Right lobe of liver (tissue), 4 donors: ENCODE measurements at regions not wholly inside any gene's neighbourhood (a gene's known extent, or its start where the extent isn't known, plus 50 kb on each side); places are given as distances from the start of the nearest gene placed in this dataset.
"Not testable (repeated sequence)": the region's sequence is repeated elsewhere in the genome, so short reads cannot be mapped to it uniquely, and the experiment has no call there.

Source experiments
- POLR2A ChIP-seq: fragments of 450-650 bp; IDR thresholded peaks from one replicate; pipeline ENCODE4 v1.6.1; 2017; ENCODE audit warnings: antibody characterized with exemption, mild to moderate bottlenecking
- TF ChIP-seq, protein P1 (sequence below), 4 donors: fragments of 200-600 bp in 3 of 4; fragments of 450-650 bp in 1 of 4; IDR thresholded peaks; one replicate each; pipeline versions ENCODE4 v1.5.1 to v1.8.0; 2016 to 2022; ENCODE audit warnings: antibody characterized with exemption in 4 of 4, mild to moderate bottlenecking in 2 of 4
- donor health status: DM: no; HTN: no; CAD: no.
- donor health status: DM: no; HTN: no; CAD: no.
- donor health status: DM: no; HTN: yes; CAD: no.

DNA sequence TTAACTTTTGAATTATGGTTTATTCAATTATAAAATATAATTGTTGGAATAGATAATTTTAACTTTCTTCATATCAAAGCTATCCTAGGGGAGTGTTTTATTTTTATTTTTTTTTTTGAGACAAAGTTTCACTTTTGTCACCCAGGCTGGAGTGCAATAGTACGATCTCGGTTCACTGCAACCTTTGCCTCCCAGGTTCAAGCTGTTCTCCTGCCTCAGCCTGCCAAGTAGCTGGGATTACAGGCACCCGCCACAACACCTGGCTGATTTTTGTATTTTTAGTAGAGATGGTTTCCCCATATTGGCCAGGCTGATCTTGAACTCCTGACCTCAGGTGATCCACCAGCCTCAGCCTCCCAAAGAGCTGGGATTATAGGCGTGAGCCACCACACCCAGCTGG, 489.0 kb upstream of the GRIN3A start:
- TF ChIP-seq POLR2A, result not testable (repeated sequence)
- TF ChIP-seq, protein P1, sequence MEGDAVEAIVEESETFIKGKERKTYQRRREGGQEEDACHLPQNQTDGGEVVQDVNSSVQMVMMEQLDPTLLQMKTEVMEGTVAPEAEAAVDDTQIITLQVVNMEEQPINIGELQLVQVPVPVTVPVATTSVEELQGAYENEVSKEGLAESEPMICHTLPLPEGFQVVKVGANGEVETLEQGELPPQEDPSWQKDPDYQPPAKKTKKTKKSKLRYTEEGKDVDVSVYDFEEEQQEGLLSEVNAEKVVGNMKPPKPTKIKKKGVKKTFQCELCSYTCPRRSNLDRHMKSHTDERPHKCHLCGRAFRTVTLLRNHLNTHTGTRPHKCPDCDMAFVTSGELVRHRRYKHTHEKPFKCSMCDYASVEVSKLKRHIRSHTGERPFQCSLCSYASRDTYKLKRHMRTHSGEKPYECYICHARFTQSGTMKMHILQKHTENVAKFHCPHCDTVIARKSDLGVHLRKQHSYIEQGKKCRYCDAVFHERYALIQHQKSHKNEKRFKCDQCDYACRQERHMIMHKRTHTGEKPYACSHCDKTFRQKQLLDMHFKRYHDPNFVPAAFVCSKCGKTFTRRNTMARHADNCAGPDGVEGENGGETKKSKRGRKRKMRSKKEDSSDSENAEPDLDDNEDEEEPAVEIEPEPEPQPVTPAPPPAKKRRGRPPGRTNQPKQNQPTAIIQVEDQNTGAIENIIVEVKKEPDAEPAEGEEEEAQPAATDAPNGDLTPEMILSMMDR (IDR thresholded peaks at IDR 0.05), result not testable (repeated sequence)
